ENCODE measurements at regions not wholly inside any gene's neighbourhood (a gene's known extent, or its start where the extent isn't known, plus 50 kb on each side); places are given as distances from the start of the nearest gene placed in this dataset.

- Mint-ChIP-seq H3K9me3 (no peaks in the 10 kb centered on the region; the same call in 2 of the 3 replicates), H3K27ac (no peak overlapping the region), H3K4me1 (no peaks in the 10 kb centered on the region), H3K27me3 (ENCODE audit: insufficient read depth, low read depth, poor library complexity) (no peaks in the 10 kb centered on the region), H3K36me3 (ENCODE audit: low read depth) (no peaks in the 10 kb centered on the region), H3K4me3 (no peak overlapping the region)
- Histone ChIP-seq H3K4me2 (no peak overlapping the region), H3K4me3 (no peak overlapping the region), H3F3A (replicated peaks; ENCODE audit: low read depth) (no peaks in the 10 kb centered on the region), H2AFZ (no peak overlapping the region), H3K36me3 (ENCODE audit: insufficient read depth) (no peaks in the 10 kb centered on the region), H3K79me2 (replicated peaks; ENCODE audit: insufficient read depth) (no peaks in the 10 kb centered on the region), H3K4me1 (ENCODE audit: insufficient read depth) (no peaks in the 10 kb centered on the region), H3K27me3 (ENCODE audit: insufficient read depth) (no peaks in the 10 kb centered on the region), H3K9me2 (ENCODE audit: insufficient read depth) (peaks cover 18% of the 10 kb centered on the region), H4K20me1 (replicated peaks; ENCODE audit: insufficient read depth) (no peaks in the 10 kb centered on the region), H3K27ac (ENCODE audit: low read depth) (no peak overlapping the region)
- ATAC-seq (no peak), DNase-seq (ENCODE audit: low spot score) (peak; percentile 10)
- TF ChIP-seq EZH2phosphoT487 (IDR thresholded peaks at IDR 0.05; ENCODE audit: unreplicated experiment): no peak
- TF ChIP-seq CTCF (conservative IDR thresholded peaks at IDR 0.05; ENCODE audit: low read depth in 2 of 2): peak in 1 of 2 experiments; percentile 43; a peak in 2 of 4 replicates
- TF ChIP-seq JUNB (IDR thresholded peaks at IDR 0.05; ENCODE audit: unreplicated experiment): no peak
- no peak for TF ChIP-seq REST (IDR thresholded peaks at IDR 0.05; ENCODE audit: unreplicated experiment)
Measured at GRCh38 chr7:126302639-126303038, 950.1 kb downstream of the GRM8 start.

GRCh38 chr7:126286317-126286716 lies 966.4 kb downstream of the GRM8 start:
- no peak for ATAC-seq
- H4K20me1 ChIP-seq (replicated peaks; ENCODE audit: insufficient read depth): no peaks in the 10 kb centered on the region
- no peak overlapping the region for H3K4me2 ChIP-seq
- Mint-ChIP-seq H3K4me3 (no peak overlapping the region), H3K27ac (no peak overlapping the region), H3K27me3 (ENCODE audit: insufficient read depth, low read depth, poor library complexity) (no peaks in the 10 kb centered on the region), H3K4me1 (no peaks in the 10 kb centered on the region), H3K9me3 (no peaks in the 10 kb centered on the region), H3K36me3 (ENCODE audit: low read depth) (no peaks in the 10 kb centered on the region)
- H3K9me2 ChIP-seq (ENCODE audit: insufficient read depth): 0 out of 2 replicates have a peak, but pooled peaks cover 6% of the 10 kb centered on the region
- H3F3A ChIP-seq (replicated peaks; ENCODE audit: low read depth): no peaks in the 10 kb centered on the region
- no peak overlapping the region for H3K27ac ChIP-seq (ENCODE audit: low read depth)
- no peaks in the 10 kb centered on the region for H3K79me2 ChIP-seq (replicated peaks; ENCODE audit: insufficient read depth)
- H3K36me3 ChIP-seq (ENCODE audit: insufficient read depth): no peaks in the 10 kb centered on the region
- no peaks in the 10 kb centered on the region for H3K27me3 ChIP-seq (ENCODE audit: insufficient read depth)
- no peak overlapping the region for H3K4me3 ChIP-seq
- H3K4me1 ChIP-seq (ENCODE audit: insufficient read depth): no peaks in the 10 kb centered on the region
- no peak for DNase-seq (ENCODE audit: low spot score)
- H2AFZ ChIP-seq: no peak overlapping the region
- no peak for TF ChIP-seq ETS1 (IDR thresholded peaks at IDR 0.05)
- TF ChIP-seq ZNF331 (CRISPR knock-in tag; IDR thresholded peaks at IDR 0.05; ENCODE audit: low read depth): no peak
- TF ChIP-seq CREB1 (CRISPR knock-in tag; IDR thresholded peaks at IDR 0.05; ENCODE audit: low read depth): no peak
- no peak for TF ChIP-seq POLR2AphosphoS5 (IDR thresholded peaks at IDR 0.05; ENCODE audit: low read depth)
- no peak for TF ChIP-seq REST (IDR thresholded peaks at IDR 0.05; ENCODE audit: unreplicated experiment)
- no peak for TF ChIP-seq STAT1 (IDR thresholded peaks at IDR 0.05; ENCODE audit: unreplicated experiment)
- no peak for TF ChIP-seq EZH2phosphoT487 (IDR thresholded peaks at IDR 0.05; ENCODE audit: unreplicated experiment)
- no peak for TF ChIP-seq CTCF (conservative IDR thresholded peaks at IDR 0.05; ENCODE audit: low read depth in 2 of 2)
- TF ChIP-seq NANOG (IDR thresholded peaks at IDR 0.05; ENCODE audit: borderline replicate concordance): no peak
- no peak for TF ChIP-seq EZH2 (IDR thresholded peaks at IDR 0.05; ENCODE audit: low read depth, unreplicated experiment)

All from GM23338 (cell line).